Esophagus muscularis mucosa (tissue), 4 donors: ENCODE measurements at regions not wholly inside any gene's neighbourhood (a gene's known extent, or its start where the extent isn't known, plus 50 kb on each side); places are given as distances from the start of the nearest gene placed in this dataset.

Experiments used
- EP300 ChIP-seq: sonication (generic); formaldehyde crosslinking; IDR thresholded peaks from one replicate; pipeline ENCODE4 v1.6.1; 2017; ENCODE audit warnings: antibody characterized with exemption
- POLR2A ChIP-seq: fragments of 450-650 bp; IDR thresholded peaks from one replicate; pipeline ENCODE4 v1.6.1; 2017; ENCODE audit warnings: antibody characterized with exemption, moderate library complexity, mild to moderate bottlenecking, low read depth
- POLR2AphosphoS5 ChIP-seq, 2 donors: sonication (generic); formaldehyde crosslinking; IDR thresholded peaks; one replicate each; pipeline ENCODE4 v1.6.1; 2017; ENCODE audit warnings: antibody characterized with exemption in 2 of 2
- TF ChIP-seq, protein P1 (sequence below), 3 experiments: fragments of 200-600 bp in 2 of 3; fragments of 450-650 bp in 1 of 3; sonication (generic) in 2 of 3; IDR thresholded peaks; one replicate each; pipeline ENCODE4 v1.5.1; 2017 to 2019; ENCODE audit warnings: antibody characterized with exemption in 3 of 3, mild to moderate bottlenecking in 2 of 3, moderate library complexity in 1 of 3

DNA sequence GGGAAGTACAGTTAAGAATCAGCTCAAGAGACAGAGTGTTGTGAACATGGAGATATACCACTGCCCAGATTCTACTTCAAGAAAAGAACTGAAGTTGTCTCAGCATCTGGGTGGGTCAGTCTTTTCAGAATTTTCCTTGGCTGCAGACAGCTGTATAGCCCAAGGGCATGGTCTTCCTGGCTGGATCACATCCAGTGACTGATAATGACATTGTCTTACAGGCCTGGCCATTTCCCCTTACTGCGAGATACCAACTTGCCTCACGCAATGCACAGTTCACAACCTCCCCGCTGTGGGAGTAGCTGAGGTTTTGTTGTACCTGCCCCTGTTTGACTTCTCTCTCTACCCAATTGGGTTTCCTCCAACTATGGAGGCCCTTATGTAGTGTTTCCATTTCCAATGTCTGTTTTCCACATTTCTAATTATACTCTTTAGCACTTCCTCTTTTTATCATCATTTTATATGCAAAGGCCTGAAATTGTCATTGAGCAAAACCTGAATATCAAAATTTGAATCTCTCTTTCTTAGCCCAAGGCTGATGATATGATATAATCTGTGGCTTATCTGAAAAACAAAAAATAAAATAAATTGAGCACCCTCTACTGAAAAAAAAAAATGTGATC lies 209.1 kb downstream of the NAF1 start:
- TF ChIP-seq, protein P1, sequence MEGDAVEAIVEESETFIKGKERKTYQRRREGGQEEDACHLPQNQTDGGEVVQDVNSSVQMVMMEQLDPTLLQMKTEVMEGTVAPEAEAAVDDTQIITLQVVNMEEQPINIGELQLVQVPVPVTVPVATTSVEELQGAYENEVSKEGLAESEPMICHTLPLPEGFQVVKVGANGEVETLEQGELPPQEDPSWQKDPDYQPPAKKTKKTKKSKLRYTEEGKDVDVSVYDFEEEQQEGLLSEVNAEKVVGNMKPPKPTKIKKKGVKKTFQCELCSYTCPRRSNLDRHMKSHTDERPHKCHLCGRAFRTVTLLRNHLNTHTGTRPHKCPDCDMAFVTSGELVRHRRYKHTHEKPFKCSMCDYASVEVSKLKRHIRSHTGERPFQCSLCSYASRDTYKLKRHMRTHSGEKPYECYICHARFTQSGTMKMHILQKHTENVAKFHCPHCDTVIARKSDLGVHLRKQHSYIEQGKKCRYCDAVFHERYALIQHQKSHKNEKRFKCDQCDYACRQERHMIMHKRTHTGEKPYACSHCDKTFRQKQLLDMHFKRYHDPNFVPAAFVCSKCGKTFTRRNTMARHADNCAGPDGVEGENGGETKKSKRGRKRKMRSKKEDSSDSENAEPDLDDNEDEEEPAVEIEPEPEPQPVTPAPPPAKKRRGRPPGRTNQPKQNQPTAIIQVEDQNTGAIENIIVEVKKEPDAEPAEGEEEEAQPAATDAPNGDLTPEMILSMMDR (IDR thresholded peaks at IDR 0.05): no peak
- no peak for TF ChIP-seq POLR2AphosphoS5 (IDR thresholded peaks at IDR 0.05)
- TF ChIP-seq POLR2A: no peak
- TF ChIP-seq EP300: no peak
